Panc1 (cell line): ENCODE measurements at regions not wholly inside any gene's neighbourhood (a gene's known extent, or its start where the extent isn't known, plus 50 kb on each side); places are given as distances from the start of the nearest gene placed in this dataset.
"Not testable (repeated sequence)": the region's sequence is repeated elsewhere in the genome, so short reads cannot be mapped to it uniquely, and the experiment has no call there.

Experiments used
- ATAC-seq: fragments of 200-7000 bp; cut with Tn5 transposase; 2 replicates; pipeline ENCODE4 v1.9.1; 2020; ENCODE audit warnings: mild to moderate bottlenecking, moderate library complexity
- BruUV-seq: library from RNA; stranded (reverse); fragments of 400-500 nt; replicated peaks from 2 replicates; lab custom pipeline; 2021; lab: Mats Ljungman, UMichigan
- CTCF ChIA-PET: fragments of 300-600 bp; sonication (Branson Sonifier 250); formaldehyde crosslinking; loops from one replicate; lab custom pipeline; 2022; ENCODE audit warnings: antibody characterized with exemption; lab: Charles Lee
- POLR2A ChIA-PET: fragments of 300-600 bp; sonication (Branson Sonifier 250); formaldehyde crosslinking; loops from one replicate; lab custom pipeline; 2022; ENCODE audit warnings: antibody characterized with exemption; lab: Charles Lee
- DNase-seq: peaks from one replicate; pipeline ENCODE4 v3.0.0-alpha.2; 2010; ENCODE audit warnings: low read depth, low spot score
- H3K27ac ChIP-seq: 2 replicates; pipeline ENCODE4 v1.5.1; 2011; ENCODE audit warnings: mild to moderate bottlenecking, low read length, inconsistent platforms
- H3K27me3 ChIP-seq: fragments of 200-500 bp; sonication (Bioruptor generic); 2 replicates; pipeline ENCODE4 v1.6.0; 2014; ENCODE audit warnings: low read length, inconsistent platforms; ENCODE audit not compliant: control insufficient read depth, insufficient read depth
- H3K36me3 ChIP-seq: fragments of 200-500 bp; sonication (Bioruptor generic); 2 replicates; pipeline ENCODE4 v1.5.1; 2014; ENCODE audit warnings: inconsistent platforms, mild to moderate bottlenecking, low read length, moderate library complexity; ENCODE audit not compliant: control insufficient read depth, insufficient read depth
- H3K4me1 ChIP-seq: 2 replicates; pipeline ENCODE4 v1.5.1; 2011; ENCODE audit warnings: inconsistent platforms, mild to moderate bottlenecking, low read length, moderate library complexity; ENCODE audit not compliant: control insufficient read depth, insufficient read depth
- H3K4me3 ChIP-seq, 2 experiments: 2 replicates each; pipeline ENCODE4 v1.5.1; 2011 to 2012; ENCODE audit warnings: low read depth in 2 of 2, low read length in 2 of 2, mild to moderate bottlenecking in 2 of 2, inconsistent platforms in 1 of 2, moderate library complexity in 1 of 2
- H3K9me3 ChIP-seq: fragments of 200-500 bp; sonication (Bioruptor generic); 2 replicates; pipeline ENCODE4 v1.5.1; 2014; ENCODE audit warnings: low read depth, mild to moderate bottlenecking, inconsistent platforms, low read length, moderate library complexity; ENCODE audit not compliant: control insufficient read depth, insufficient read depth
- CTCF ChIP-seq: fragments of 450-650 bp; IDR thresholded peaks from 2 replicates; pipeline ENCODE4 v1.5.1; 2017; ENCODE audit warnings: mild to moderate bottlenecking
- POLR2AphosphoS5 ChIP-seq: IDR thresholded peaks from 2 replicates; pipeline ENCODE4 v1.6.1; 2012; ENCODE audit warnings: mild to moderate bottlenecking, low read depth, low read length, moderate library complexity
- REST ChIP-seq, 2 experiments: IDR thresholded peaks; 2 replicates each; pipeline ENCODE4 v1.6.1; 2011 to 2012; ENCODE audit warnings: low read depth in 2 of 2, control low read depth in 1 of 2, low read length in 1 of 2, mild to moderate bottlenecking in 1 of 2, moderate library complexity in 1 of 2; ENCODE audit not compliant: insufficient read depth in 1 of 2
- SIN3A ChIP-seq: IDR thresholded peaks from 2 replicates; pipeline ENCODE4 v1.6.1; 2012; ENCODE audit warnings: low read depth, mild to moderate bottlenecking, low read length, moderate library complexity, borderline replicate concordance; ENCODE audit not compliant: insufficient read depth
- TCF7L2 ChIP-seq: IDR thresholded peaks from 2 replicates; pipeline ENCODE4 v1.6.1; 2011; ENCODE audit warnings: mild to moderate bottlenecking, low read depth, low read length, inconsistent platforms
- in situ Hi-C: cut with HindIII; loops from 2 replicates; pipeline ENCODE4 v1.10.0; 2016; ENCODE audit warnings: low sequenced_read_pairs, low pct_unique_long_range_greater_than_20kb
- intact Hi-C: fragments of 100-400 bp; cut with micrococcal nuclease; formaldehyde crosslinking; loops from one replicate; pipeline ENCODE4 v1.10.0; 2022; ENCODE audit not compliant: unreplicated experiment

- ATAC-seq (no peak), DNase-seq (no peak)
- BruUV-seq, result no TSS peak
- in situ Hi-C loops (no loop called here), intact Hi-C loops (no loop called here)
- TF ChIP-seq REST (IDR thresholded peaks at IDR 0.05; ENCODE audit: insufficient read depth in 1 of 2, low read depth in 2 of 2, low read length in 1 of 2) (no peak), POLR2AphosphoS5 (no peak), CTCF (no peak), TCF7L2 (no peak), SIN3A (no peak)
- CTCF ChIA-PET, result no interaction called here
- Histone ChIP-seq H3K4me3 (no peak overlapping the region), H3K27me3 (no peaks in the 10 kb centered on the region), H3K36me3 (no peaks in the 10 kb centered on the region), H3K9me3 (no peaks in the 10 kb centered on the region), H3K27ac (no peak overlapping the region), H3K4me1 (no peaks in the 10 kb centered on the region)
- POLR2A ChIA-PET, result no interaction called here
These were observed 501.6 kb upstream of the GYPC start for GRCh38 chr2:126154256-126154785.

GRCh38 chr2:126160950-126161349 is 495.0 kb upstream of the GYPC start:
- POLR2A ChIA-PET, H3K4me1 ChIP-seq, in situ Hi-C loops, intact Hi-C loops, H3K9me3 ChIP-seq, BruUV-seq, ATAC-seq, H3K4me3 ChIP-seq, H3K27ac ChIP-seq, CTCF ChIA-PET, H3K27me3 ChIP-seq, H3K36me3 ChIP-seq, DNase-seq: not testable (repeated sequence)

GRCh38 chr2:126172631-126173184 is 483.2 kb upstream of the GYPC start:
- H3K9me3 ChIP-seq, result no peaks in the 10 kb centered on the region
- H3K36me3 ChIP-seq, result no peaks in the 10 kb centered on the region
- no peak for ATAC-seq
- no peaks in the 10 kb centered on the region for H3K4me1 ChIP-seq
- ChIA-PET CTCF (no interaction called here), POLR2A (no interaction called here)
- H3K27ac ChIP-seq, result no peak overlapping the region
- in situ Hi-C loops (no loop called here), intact Hi-C loops (no loop called here)
- DNase-seq, result no peak
- no TSS peak for BruUV-seq
- no peaks in the 10 kb centered on the region for H3K27me3 ChIP-seq
- no peak overlapping the region for H3K4me3 ChIP-seq
- no peak for TF ChIP-seq CTCF
- TF ChIP-seq POLR2AphosphoS5, result no peak
- no peak for TF ChIP-seq SIN3A
- no peak for TF ChIP-seq REST (IDR thresholded peaks at IDR 0.05; ENCODE audit: insufficient read depth in 1 of 2, low read depth in 2 of 2, low read length in 1 of 2)
- no peak for TF ChIP-seq TCF7L2
